Aorta (tissue), 5 donors: ENCODE measurements at regions not wholly inside any gene's neighbourhood (a gene's known extent, or its start where the extent isn't known, plus 50 kb on each side); places are given as distances from the start of the nearest gene placed in this dataset.
"Not testable (repeated sequence)": the region's sequence is repeated elsewhere in the genome, so short reads cannot be mapped to it uniquely, and the experiment has no call there.

Experiments used
- ATAC-seq: fragments of 200-7000 bp; cut with Tn5 transposase; one replicate; pipeline ENCODE4 v1.9.1; 2022; ENCODE audit warnings: moderate library complexity; ENCODE audit not compliant: low FRiP score
- DNase-seq, 2 donors: peaks; one replicate each; pipeline ENCODE4 v3.0.0-alpha.2; 2020
- H3K27ac ChIP-seq, 2 donors: one replicate each; pipeline ENCODE4 v1.5.1; 2013; ENCODE audit warnings: low read length in 2 of 2, mild to moderate bottlenecking in 2 of 2, moderate library complexity in 2 of 2, control low read depth in 1 of 2, inconsistent platforms in 1 of 2, low read depth in 1 of 2
- H3K27me3 ChIP-seq, 2 donors: one replicate each; pipeline ENCODE4 v1.6.1; 2013; ENCODE audit warnings: control low read depth in 1 of 2, low read length in 1 of 2, mild to moderate bottlenecking in 1 of 2, moderate library complexity in 1 of 2; ENCODE audit not compliant: insufficient read depth in 2 of 2, control insufficient read depth in 1 of 2
- H3K36me3 ChIP-seq, 2 donors: one replicate each; pipeline ENCODE4 v1.6.1; 2013; ENCODE audit warnings: control low read depth in 1 of 2, low read length in 1 of 2, mild to moderate bottlenecking in 1 of 2; ENCODE audit not compliant: insufficient read depth in 2 of 2, control insufficient read depth in 1 of 2
- H3K4me1 ChIP-seq, 2 donors: one replicate each; pipeline ENCODE4 v1.6.1; 2013; ENCODE audit warnings: low read length in 2 of 2, control low read depth in 1 of 2, mild to moderate bottlenecking in 1 of 2, moderate library complexity in 1 of 2; ENCODE audit not compliant: insufficient read depth in 2 of 2, control insufficient read depth in 1 of 2
- H3K4me3 ChIP-seq, 2 donors: one replicate each; pipeline ENCODE4 v1.5.1; 2013; ENCODE audit warnings: low read length in 2 of 2, control low read depth in 1 of 2, mild to moderate bottlenecking in 1 of 2
- H3K9me3 ChIP-seq: one replicate; pipeline ENCODE4 v1.6.1; 2013; ENCODE audit warnings: mild to moderate bottlenecking, low read length; ENCODE audit not compliant: control insufficient read depth
- WGBS, 2 donors: extraction: QIAGEN DNeasy Blood & Tissue Kit; methylation state at CpG; one replicate each; pipeline ENCODE4 v1.1.7; 2013; 5-methylcytosine and 5-hydroxymethylcytosine counted together
- intact Hi-C, 2 donors: fragments of 100-400 bp; cut with DNase I; formaldehyde crosslinking; loops; one replicate each; pipeline versions ENCODE4 v1.14.2 to v1.15.0; 2022
- donor health status: healthy with polysubstance abuse.
- donor health status: Bipolar disorder and iron deficiency.
- donor health status: DM: no; HTN: no; CAD: no.
- donor health status: DM: no; HTN: no; CAD: no.
- donor health status: DM: yes; HTN: yes; CAD: no.

- WGBS, 2 donors = 78% methylated on average over 14 to 15 of the region's 15 CpGs
- H3K4me3 ChIP-seq, H3K27ac ChIP-seq, H3K9me3 ChIP-seq, intact Hi-C loops, H3K4me1 ChIP-seq, H3K27me3 ChIP-seq, H3K36me3 ChIP-seq, DNase-seq: not testable (repeated sequence)
- peak; percentile 51 for ATAC-seq
These were observed 251.6 kb downstream of the SPATA31A6 start for GRCh38 chr9:42434844-42435714.

GRCh38 chr9:42435715-42436342, 252.4 kb downstream of the SPATA31A6 start:
- H3K9me3 ChIP-seq, H3K27me3 ChIP-seq, intact Hi-C loops, H3K27ac ChIP-seq, DNase-seq, H3K36me3 ChIP-seq, H3K4me1 ChIP-seq, H3K4me3 ChIP-seq: not testable (repeated sequence)
- WGBS, 2 donors = 90 to 91% methylated on average over 3 of the region's 4 CpGs
- peak; percentile 54 for ATAC-seq

GRCh38 chr9:42437057-42437759, 253.7 kb downstream of the SPATA31A6 start:
- DNase-seq, H3K36me3 ChIP-seq, H3K27me3 ChIP-seq, H3K27ac ChIP-seq, intact Hi-C loops, H3K4me1 ChIP-seq, ATAC-seq, H3K4me3 ChIP-seq, H3K9me3 ChIP-seq: not testable (repeated sequence)
- WGBS, 2 donors = 57 to 61% methylated on average over 2 to 3 of the region's 6 CpGs

DNA sequence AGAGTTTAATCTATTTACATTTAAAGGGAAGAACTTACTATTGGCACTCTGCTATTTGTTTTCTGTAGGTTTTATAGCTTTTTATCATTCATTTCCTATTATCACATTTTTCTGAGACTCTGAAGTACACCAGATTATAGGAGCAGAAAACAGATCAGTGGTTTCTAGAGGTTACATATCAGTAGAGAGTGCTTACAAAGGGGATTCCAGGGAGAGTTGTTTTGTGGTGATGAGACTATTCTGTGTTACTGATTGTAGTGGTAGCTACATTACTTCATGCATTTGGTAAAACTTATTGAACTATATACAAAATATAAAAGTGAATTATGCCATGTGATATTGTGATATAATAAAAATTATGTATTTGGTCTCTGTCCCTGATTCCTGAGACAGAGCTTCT, 259.2 kb downstream of the SPATA31A6 start:
- ATAC-seq, DNase-seq, H3K27me3 ChIP-seq, intact Hi-C loops, H3K4me1 ChIP-seq, H3K9me3 ChIP-seq, H3K36me3 ChIP-seq, H3K27ac ChIP-seq, H3K4me3 ChIP-seq: not testable (repeated sequence)

DNA sequence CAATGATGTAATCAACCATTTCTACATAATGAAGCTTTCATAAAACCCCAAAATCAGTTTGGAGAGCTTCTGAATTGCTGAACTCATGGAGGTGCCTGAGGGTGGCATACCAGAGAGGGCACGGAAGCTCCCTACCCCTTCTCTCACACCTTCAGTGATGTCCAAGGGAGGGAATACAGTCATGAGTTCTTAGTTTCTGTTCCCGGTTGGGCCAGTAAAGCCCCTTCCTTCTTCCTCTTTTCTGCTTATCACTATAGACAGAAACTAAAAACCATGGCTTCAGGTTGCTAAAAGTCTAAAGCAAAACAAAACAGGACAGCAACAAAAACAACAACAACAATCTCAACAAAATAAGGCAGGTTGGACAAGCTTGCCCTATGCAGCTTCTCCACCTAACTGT, 260.0 kb downstream of the SPATA31A6 start:
- DNase-seq, H3K9me3 ChIP-seq, H3K4me1 ChIP-seq, H3K27me3 ChIP-seq, intact Hi-C loops, H3K27ac ChIP-seq, H3K4me3 ChIP-seq, H3K36me3 ChIP-seq, ATAC-seq: not testable (repeated sequence)
- WGBS, 2 donors = 54 to 79% methylated on average over 2 of the region's 2 CpGs

DNA sequence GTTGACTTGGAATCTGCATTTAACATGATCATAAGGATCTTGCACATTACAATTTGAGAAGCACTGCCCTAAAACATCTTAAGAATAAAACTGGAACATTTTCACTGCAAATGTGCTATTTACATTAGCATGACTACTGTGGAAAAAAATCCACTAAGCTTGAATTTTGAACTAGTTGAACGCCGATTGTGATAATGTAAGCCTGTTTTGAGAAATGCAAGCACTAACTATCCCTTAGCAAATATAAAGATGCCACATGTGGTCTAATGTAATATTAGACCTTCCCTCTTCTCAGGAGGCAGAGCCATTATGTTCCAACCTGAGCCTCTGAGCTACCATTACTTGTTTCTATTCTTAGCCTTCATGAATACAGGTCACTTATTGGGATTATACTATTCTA, 278.0 kb downstream of the SPATA31A6 start:
- H3K4me1 ChIP-seq, DNase-seq, H3K9me3 ChIP-seq, H3K27ac ChIP-seq, H3K36me3 ChIP-seq, H3K27me3 ChIP-seq, H3K4me3 ChIP-seq, intact Hi-C loops, ATAC-seq: not testable (repeated sequence)
- WGBS, 2 donors = 62 to 66% methylated on average over 2 of the region's 2 CpGs

GRCh38 chr9:42461863-42462262, 278.4 kb downstream of the SPATA31A6 start:
- intact Hi-C loops, H3K36me3 ChIP-seq, H3K4me1 ChIP-seq, H3K9me3 ChIP-seq, H3K4me3 ChIP-seq, H3K27me3 ChIP-seq, DNase-seq, ATAC-seq, H3K27ac ChIP-seq: not testable (repeated sequence)
- 80 to 86% methylated on average over 1 of the region's 1 CpG for WGBS, 2 donors

DNA sequence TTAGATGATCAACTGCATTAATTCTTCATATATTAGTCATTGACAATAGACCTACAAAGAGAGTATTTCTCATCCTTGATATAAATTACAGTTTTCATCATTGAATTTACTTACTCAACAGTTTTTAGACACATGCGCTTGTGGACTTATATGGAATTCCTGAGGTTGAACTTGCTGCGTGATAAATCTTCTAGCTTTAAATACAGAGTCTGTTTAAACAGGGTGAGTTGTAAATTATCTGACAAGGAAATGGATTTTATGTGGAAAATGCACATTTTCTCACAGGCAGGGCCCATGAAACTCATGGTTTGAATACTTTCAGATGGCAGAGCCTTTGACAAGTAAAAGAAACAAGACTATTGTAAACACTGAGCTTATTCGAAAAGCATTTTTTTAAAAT, 280.5 kb downstream of the SPATA31A6 start:
- 13 to 17% methylated on average over 2 to 3 of the region's 3 CpGs for WGBS, 2 donors
- ATAC-seq = not testable (repeated sequence)

More for the DNA sequence above, 280.5 kb downstream of the SPATA31A6 start:
- H3K27ac ChIP-seq, H3K9me3 ChIP-seq, intact Hi-C loops, H3K4me3 ChIP-seq, DNase-seq, H3K4me1 ChIP-seq, H3K27me3 ChIP-seq, H3K36me3 ChIP-seq: not testable (repeated sequence)
